BJ (cell line): ENCODE measurements at regions not wholly inside any gene's neighbourhood (a gene's known extent, or its start where the extent isn't known, plus 50 kb on each side); places are given as distances from the start of the nearest gene placed in this dataset.

ENCODE experiments used
- CTCF ChIA-PET: fragments of 350-600 bp; formaldehyde crosslinking; extraction: SDS; loops from one replicate; lab custom pipeline; 2021; ENCODE audit warnings: antibody characterized with exemption, inconsistent platforms; lab: Yijun Ruan, JAX
- POLR2A ChIA-PET: fragments of 300-600 bp; sonication (Branson Sonifier 250); formaldehyde crosslinking; extraction: SDS; loops from one replicate; lab custom pipeline; 2021; ENCODE audit warnings: antibody characterized with exemption; lab: Charles Lee
- DNase-seq: peaks from one replicate; pipeline ENCODE4 v3.0.0-alpha.2; 2011; ENCODE audit warnings: low read depth
- H3K27me3 ChIP-seq: 2 replicates; pipeline ENCODE4 v1.6.0; 2011; ENCODE audit warnings: low read length; ENCODE audit not compliant: control insufficient read depth, insufficient read depth
- H3K36me3 ChIP-seq: 2 replicates; pipeline ENCODE4 v1.5.1; 2011; ENCODE audit warnings: low read length; ENCODE audit not compliant: control insufficient read depth, insufficient read depth
- H3K4me3 ChIP-seq: 2 replicates; pipeline ENCODE4 v1.5.1; 2011; ENCODE audit warnings: low read depth, mild to moderate bottlenecking, control low read depth, low read length
- CTCF ChIP-seq: IDR thresholded peaks from 2 replicates; pipeline ENCODE4 v1.5.1; 2011; ENCODE audit warnings: low read depth, mild to moderate bottlenecking, control low read depth, inconsistent platforms, low read length, moderate library complexity; ENCODE audit not compliant: insufficient read depth

GRCh38 chr17:77506371-77506991 is 365.7 kb downstream of the SEC14L1 start:
- H3K27me3 ChIP-seq: no peaks in the 10 kb centered on the region
- 0 out of 2 replicates have a peak, but pooled peaks cover 1% of the 10 kb centered on the region for H3K36me3 ChIP-seq
- CTCF ChIA-PET: interaction anchor here (0.7 to 1.7 kb wide), 2 partner anchors 76 to 85 kb away, joined by 3 to 5 read pairs; no protein-coding TSS in a partner anchor
- no peak for TF ChIP-seq CTCF
- no peak for DNase-seq
- no peak overlapping the region for H3K4me3 ChIP-seq
- POLR2A ChIA-PET: no interaction called here

GRCh38 chr17:77507111-77507885 is 366.5 kb downstream of the SEC14L1 start:
- no peaks in the 10 kb centered on the region for H3K36me3 ChIP-seq
- no peak for TF ChIP-seq CTCF
- no peak for DNase-seq
- H3K27me3 ChIP-seq: no peaks in the 10 kb centered on the region
- H3K4me3 ChIP-seq: no peak overlapping the region
- POLR2A ChIA-PET: no interaction called here
- CTCF ChIA-PET: interaction anchor here (1.0 kb wide), 1 partner anchor 15 kb away, joined by 4 read pairs; no protein-coding TSS in a partner anchor

DNA sequence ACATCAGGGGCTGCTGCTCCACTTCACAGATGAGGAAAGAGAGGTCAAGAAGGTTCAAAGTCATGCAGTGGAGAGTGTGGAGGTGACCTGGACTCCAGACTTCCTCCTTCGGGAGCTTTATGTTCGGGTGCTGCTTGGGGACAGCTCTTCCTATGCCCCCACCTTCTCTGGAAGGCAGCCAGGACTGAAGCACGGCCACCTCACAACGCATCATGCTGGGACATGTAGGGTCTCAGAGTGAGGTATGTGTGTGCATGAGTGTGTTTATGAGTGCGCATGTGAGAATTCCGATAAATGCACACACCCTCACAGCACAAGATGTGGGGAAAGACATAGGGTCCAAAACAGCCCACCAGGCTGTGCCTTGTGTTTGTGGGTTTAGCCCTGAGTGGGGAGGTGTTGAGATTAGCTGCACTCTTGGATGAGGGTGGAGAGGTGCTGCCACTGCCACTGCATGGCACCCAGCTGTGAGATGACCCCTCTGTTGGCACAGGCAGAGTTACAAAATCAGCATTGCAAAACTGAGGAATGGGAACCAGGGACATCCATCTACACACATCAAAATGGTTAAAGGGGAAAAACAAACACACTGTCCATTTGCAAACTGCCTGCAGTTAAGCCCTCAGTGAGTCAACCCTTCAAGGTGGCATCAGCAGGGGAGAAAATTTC is 367.4 kb downstream of the SEC14L1 start:
- no peak overlapping the region for H3K4me3 ChIP-seq
- CTCF ChIA-PET: interaction anchor here (0.6 to 1.0 kb wide), 3 partner anchors 14 to 485 kb away, joined by 3 to 4 read pairs (median 3); no protein-coding TSS in a partner anchor
- POLR2A ChIA-PET: no interaction called here
- no peak for DNase-seq
- no peaks in the 10 kb centered on the region for H3K36me3 ChIP-seq
- no peaks in the 10 kb centered on the region for H3K27me3 ChIP-seq
- TF ChIP-seq CTCF: no peak

DNA sequence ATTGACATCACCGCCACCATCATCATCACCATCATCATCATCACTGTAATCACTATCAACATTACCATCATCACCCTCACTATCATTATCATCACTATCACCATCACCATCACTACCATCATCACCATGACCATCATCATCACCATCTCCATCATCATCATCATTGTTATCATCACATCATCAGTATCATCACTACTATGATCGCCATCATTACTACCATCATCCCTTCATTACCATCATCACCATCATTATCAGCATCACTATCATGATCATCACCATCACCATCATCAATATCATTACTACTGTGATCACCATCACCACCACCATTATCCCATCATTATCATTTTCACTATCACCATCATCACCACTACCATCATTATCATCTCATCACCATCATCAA is 368.3 kb downstream of the SEC14L1 start:
- ChIA-PET CTCF (no interaction called here), POLR2A (no interaction called here)
- H3K4me3 ChIP-seq: no peak overlapping the region
- DNase-seq: no peak
- TF ChIP-seq CTCF: no peak
- H3K36me3 ChIP-seq: no peaks in the 10 kb centered on the region
- no peaks in the 10 kb centered on the region for H3K27me3 ChIP-seq

DNA sequence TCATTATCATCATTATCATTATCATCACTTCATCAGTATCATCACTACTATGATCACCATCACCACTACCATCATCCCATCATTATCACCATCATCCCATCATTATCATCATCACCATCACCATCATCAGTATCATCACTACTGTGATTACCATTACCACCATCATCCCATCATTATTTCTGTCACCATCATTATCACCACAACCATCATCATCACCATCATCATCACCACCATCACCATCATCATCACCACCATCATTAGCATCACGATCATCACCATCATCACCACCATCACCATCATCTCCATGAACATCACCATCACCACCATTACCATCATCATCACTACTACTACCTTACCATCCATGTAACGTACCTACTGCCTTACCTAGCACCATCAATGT is 368.8 kb downstream of the SEC14L1 start:
- TF ChIP-seq CTCF: no peak

More for the DNA sequence above, 368.8 kb downstream of the SEC14L1 start:
- Histone ChIP-seq H3K36me3 (no peaks in the 10 kb centered on the region), H3K4me3 (no peak overlapping the region), H3K27me3 (no peaks in the 10 kb centered on the region)
- DNase-seq: no peak
- CTCF ChIA-PET: no interaction called here
- POLR2A ChIA-PET: no interaction called here
